ENCODE measurements at regions not wholly inside any gene's neighbourhood (a gene's known extent, or its start where the extent isn't known, plus 50 kb on each side); places are given as distances from the start of the nearest gene placed in this dataset.

DNA sequence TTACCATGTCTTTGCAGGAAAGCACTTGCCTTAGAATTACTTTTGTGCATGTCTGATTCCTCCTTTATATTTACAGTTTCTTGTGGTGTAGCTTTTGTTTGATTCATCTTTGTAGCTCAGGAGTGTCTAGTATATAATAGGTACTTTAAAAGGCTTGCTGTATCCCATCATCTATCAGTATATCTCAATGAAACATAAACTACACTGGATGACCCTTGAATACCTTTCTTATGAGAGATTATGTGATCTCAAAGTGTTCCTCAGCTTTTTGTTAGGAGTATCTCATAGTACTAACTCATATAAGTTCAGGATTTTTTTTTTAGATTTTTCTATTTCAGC is 234.8 kb downstream of the PYDC2 start:
- DNase-seq (ENCODE audit: low spot score): no peak
- H2BK5ac ChIP-seq (ENCODE audit: low read length): no peak overlapping the region
- H4K91ac ChIP-seq (ENCODE audit: low read depth, low read length, poor library complexity): no peak overlapping the region
- H3K23ac ChIP-seq (ENCODE audit: low read depth, low read length, poor library complexity): no peak overlapping the region
- no peak overlapping the region for H2BK12ac ChIP-seq (ENCODE audit: low read length)
- peak overlapping the region; percentile 37 for H2AFZ ChIP-seq (ENCODE audit: low read length)
- H3K18ac ChIP-seq (ENCODE audit: low read length): no peak overlapping the region
- H2AK5ac ChIP-seq (ENCODE audit: low read depth, low read length): no peak overlapping the region
- no peak overlapping the region for H3K4ac ChIP-seq (ENCODE audit: low read length)
- no peak overlapping the region for H3K9ac ChIP-seq (ENCODE audit: low read depth, low read length, poor library complexity)
- no peak overlapping the region for H2BK15ac ChIP-seq (ENCODE audit: low read length)
- no peaks in the 10 kb centered on the region for H3K36me3 ChIP-seq (replicated peaks in 1 of 2; ENCODE audit: control insufficient read depth in 2 of 2, insufficient read depth in 2 of 2, low read length in 2 of 2)
- H3K14ac ChIP-seq (ENCODE audit: low read length): no peak overlapping the region
- no peak overlapping the region for H3K27ac ChIP-seq (replicated peaks; ENCODE audit: low read length)
- H3K4me1 ChIP-seq (ENCODE audit: control insufficient read depth in 2 of 2, insufficient read depth in 1 of 2, low read depth in 1 of 2, low read length in 2 of 2): no peaks in the 10 kb centered on the region
- no peak overlapping the region for H3K4me3 ChIP-seq (ENCODE audit: low read length in 2 of 2)
- H2BK120ac ChIP-seq (ENCODE audit: low read depth, low read length): no peak overlapping the region
- peaks cover 0 to 5% of the 10 kb centered on the region in 2 donors for H3K9me3 ChIP-seq (replicated peaks in 1 of 2; ENCODE audit: control insufficient read depth in 2 of 2, insufficient read depth in 1 of 2, low read depth in 1 of 2, low read length in 2 of 2)
- H4K8ac ChIP-seq (ENCODE audit: low read depth, low read length): no peak overlapping the region
- no peaks in the 10 kb centered on the region for H3K79me1 ChIP-seq (ENCODE audit: low read depth, low read length)
- no peak overlapping the region for H3K4me2 ChIP-seq (ENCODE audit: insufficient read depth, low read length, poor library complexity, severe bottlenecking)
- no peaks in the 10 kb centered on the region for H3K27me3 ChIP-seq (ENCODE audit: control insufficient read depth in 3 of 3, insufficient read depth in 3 of 3, low read depth in 1 of 3, low read length in 3 of 3)

DNA sequence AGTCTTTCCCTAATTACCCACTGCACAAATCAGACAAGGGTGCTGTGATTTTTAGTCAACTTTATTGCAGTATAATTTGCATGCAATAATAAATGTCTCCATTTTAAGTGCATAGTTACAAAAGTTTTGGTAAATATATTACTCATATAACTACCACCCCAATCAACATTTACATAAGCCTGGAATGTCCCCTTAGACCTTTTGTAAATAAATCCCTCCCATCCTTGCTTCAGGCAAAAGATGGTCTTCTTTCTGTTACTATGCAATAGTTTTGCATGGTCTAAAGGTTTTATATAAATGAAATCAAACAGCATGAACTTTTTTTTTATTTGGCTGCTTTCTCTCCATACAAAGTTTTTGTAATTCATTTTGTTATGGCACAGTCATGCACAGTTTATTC is 235.4 kb downstream of the PYDC2 start:
- H2BK15ac ChIP-seq (ENCODE audit: low read length): no peak overlapping the region
- no peaks in the 10 kb centered on the region for H3K79me1 ChIP-seq (ENCODE audit: low read depth, low read length)
- no peak overlapping the region for H3K23ac ChIP-seq (ENCODE audit: low read depth, low read length, poor library complexity)
- H3K27me3 ChIP-seq (ENCODE audit: control insufficient read depth in 3 of 3, insufficient read depth in 3 of 3, low read depth in 1 of 3, low read length in 3 of 3): no peaks in the 10 kb centered on the region
- H3K14ac ChIP-seq (ENCODE audit: low read length): no peak overlapping the region
- H2BK5ac ChIP-seq (ENCODE audit: low read length): no peak overlapping the region
- H2AK5ac ChIP-seq (ENCODE audit: low read depth, low read length): no peak overlapping the region
- H3K36me3 ChIP-seq (replicated peaks in 1 of 2; ENCODE audit: control insufficient read depth in 2 of 2, insufficient read depth in 2 of 2, low read length in 2 of 2): no peaks in the 10 kb centered on the region
- H4K91ac ChIP-seq (ENCODE audit: low read depth, low read length, poor library complexity): no peak overlapping the region
- no peak overlapping the region for H4K8ac ChIP-seq (ENCODE audit: low read depth, low read length)
- H3K18ac ChIP-seq (ENCODE audit: low read length): no peak overlapping the region
- peaks cover 0 to 6% of the 10 kb centered on the region in 2 donors for H3K9me3 ChIP-seq (replicated peaks in 1 of 2; ENCODE audit: control insufficient read depth in 2 of 2, insufficient read depth in 1 of 2, low read depth in 1 of 2, low read length in 2 of 2)
- no peak overlapping the region for H2AFZ ChIP-seq (ENCODE audit: low read length)
- no peak overlapping the region for H3K4me3 ChIP-seq (ENCODE audit: low read length in 2 of 2)
- H3K9ac ChIP-seq (ENCODE audit: low read depth, low read length, poor library complexity): no peak overlapping the region
- no peak overlapping the region for H2BK120ac ChIP-seq (ENCODE audit: low read depth, low read length)
- no peak overlapping the region for H3K4me2 ChIP-seq (ENCODE audit: insufficient read depth, low read length, poor library complexity, severe bottlenecking)
- H3K27ac ChIP-seq (replicated peaks; ENCODE audit: low read length): no peak overlapping the region
- H3K4me1 ChIP-seq (ENCODE audit: control insufficient read depth in 2 of 2, insufficient read depth in 1 of 2, low read depth in 1 of 2, low read length in 2 of 2): no peaks in the 10 kb centered on the region
- H3K4ac ChIP-seq (ENCODE audit: low read length): no peak overlapping the region
- DNase-seq (ENCODE audit: low spot score): no peak
- no peak overlapping the region for H2BK12ac ChIP-seq (ENCODE audit: low read length)

DNA sequence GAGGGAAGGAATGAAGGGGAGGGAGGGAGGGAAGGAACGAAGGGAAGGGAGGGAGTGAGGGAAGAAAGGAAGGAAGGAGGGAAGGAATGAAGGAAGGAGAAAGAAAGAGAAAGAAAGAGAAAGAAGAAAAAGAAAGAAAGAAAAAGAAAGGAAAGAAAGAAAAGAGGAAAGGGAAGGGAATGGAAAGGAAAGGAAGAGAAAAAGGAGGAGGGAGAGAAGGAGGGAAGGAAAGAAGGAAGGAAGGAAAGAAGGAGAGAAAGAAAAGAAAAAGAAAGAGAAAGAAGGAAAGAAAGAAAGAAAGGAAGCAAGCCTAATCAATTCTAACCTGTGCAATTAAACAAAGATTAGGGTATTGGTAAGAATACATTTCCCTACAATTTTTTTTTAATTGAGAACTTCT is 238.6 kb downstream of the PYDC2 start:
- Histone ChIP-seq H3K23ac (ENCODE audit: low read depth, low read length, poor library complexity) (no peak overlapping the region), H3K79me1 (ENCODE audit: low read depth, low read length) (no peaks in the 10 kb centered on the region), H3K9ac (ENCODE audit: low read depth, low read length, poor library complexity) (no peak overlapping the region), H2BK12ac (ENCODE audit: low read length) (no peak overlapping the region), H2BK120ac (ENCODE audit: low read depth, low read length) (no peak overlapping the region), H3K27ac (replicated peaks; ENCODE audit: low read length) (no peak overlapping the region), H3K27me3 (ENCODE audit: control insufficient read depth in 3 of 3, insufficient read depth in 3 of 3, low read depth in 1 of 3, low read length in 3 of 3) (no peaks in the 10 kb centered on the region), H4K91ac (ENCODE audit: low read depth, low read length, poor library complexity) (no peak overlapping the region), H3K4me2 (ENCODE audit: insufficient read depth, low read length, poor library complexity, severe bottlenecking) (no peak overlapping the region), H3K36me3 (replicated peaks in 1 of 2; ENCODE audit: control insufficient read depth in 2 of 2, insufficient read depth in 2 of 2, low read length in 2 of 2) (no peaks in the 10 kb centered on the region), H3K9me3 (replicated peaks in 1 of 2; ENCODE audit: control insufficient read depth in 2 of 2, insufficient read depth in 1 of 2, low read depth in 1 of 2, low read length in 2 of 2) (peaks cover 2 to 8% of the 10 kb centered on the region in 2 donors), H2AK5ac (ENCODE audit: low read depth, low read length) (no peak overlapping the region), H2BK5ac (ENCODE audit: low read length) (no peak overlapping the region), H3K14ac (ENCODE audit: low read length) (no peak overlapping the region), H4K8ac (ENCODE audit: low read depth, low read length) (no peak overlapping the region), H3K4ac (ENCODE audit: low read length) (no peak overlapping the region), H3K4me3 (ENCODE audit: low read length in 2 of 2) (no peak overlapping the region), H2AFZ (ENCODE audit: low read length) (no peak overlapping the region), H3K18ac (ENCODE audit: low read length) (no peak overlapping the region), H2BK15ac (ENCODE audit: low read length) (no peak overlapping the region), H3K4me1 (ENCODE audit: control insufficient read depth in 2 of 2, insufficient read depth in 1 of 2, low read depth in 1 of 2, low read length in 2 of 2) (no peaks in the 10 kb centered on the region)
- DNase-seq (ENCODE audit: low spot score): no peak
- no CpG with 5 or more reads among the region's 1 CpG for WGBS, 2 donors (ENCODE audit: extremely low coverage in 2 of 2, insufficient read length in 2 of 2, insufficient replicate concordance in 1 of 2)

DNA sequence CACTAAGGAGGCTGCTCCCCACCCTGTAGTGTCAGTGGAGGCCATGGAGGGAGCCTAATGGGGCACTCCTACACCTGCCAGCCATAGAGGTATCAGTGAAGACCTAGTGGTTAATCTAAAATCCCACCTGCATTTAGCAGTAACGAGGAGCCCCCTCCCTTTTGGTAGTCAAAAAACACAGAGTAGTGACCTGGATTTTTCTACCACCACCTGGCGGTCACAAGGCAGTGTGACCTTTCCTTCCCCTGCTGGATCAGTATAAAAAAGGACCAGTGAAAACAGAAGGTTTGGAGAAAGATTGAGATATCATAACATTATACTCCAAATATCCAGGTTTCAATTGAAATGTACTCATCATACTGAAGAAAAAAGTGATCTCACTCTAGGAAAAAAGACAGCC is 241.2 kb downstream of the PYDC2 start:
- no peak overlapping the region for H4K8ac ChIP-seq (ENCODE audit: low read depth, low read length)
- no peak overlapping the region for H3K14ac ChIP-seq (ENCODE audit: low read length)
- no peaks in the 10 kb centered on the region for H3K27me3 ChIP-seq (ENCODE audit: control insufficient read depth in 3 of 3, insufficient read depth in 3 of 3, low read depth in 1 of 3, low read length in 3 of 3)
- H3K4me1 ChIP-seq (ENCODE audit: control insufficient read depth in 2 of 2, insufficient read depth in 1 of 2, low read depth in 1 of 2, low read length in 2 of 2): no peaks in the 10 kb centered on the region
- no peaks in the 10 kb centered on the region for H3K36me3 ChIP-seq (replicated peaks in 1 of 2; ENCODE audit: control insufficient read depth in 2 of 2, insufficient read depth in 2 of 2, low read length in 2 of 2)
- H3K4me3 ChIP-seq (ENCODE audit: low read length in 2 of 2): no peak overlapping the region
- no peak overlapping the region for H3K23ac ChIP-seq (ENCODE audit: low read depth, low read length, poor library complexity)
- H2BK5ac ChIP-seq (ENCODE audit: low read length): no peak overlapping the region
- no peak overlapping the region for H2AFZ ChIP-seq (ENCODE audit: low read length)
- H2BK12ac ChIP-seq (ENCODE audit: low read length): no peak overlapping the region
- H3K9ac ChIP-seq (ENCODE audit: low read depth, low read length, poor library complexity): no peak overlapping the region
- H2AK5ac ChIP-seq (ENCODE audit: low read depth, low read length): no peak overlapping the region
- no CpG with 5 or more reads among the region's 2 CpGs for WGBS, 2 donors (ENCODE audit: extremely low coverage in 2 of 2, insufficient read length in 2 of 2, insufficient replicate concordance in 1 of 2)
- H2BK120ac ChIP-seq (ENCODE audit: low read depth, low read length): no peak overlapping the region
- no peak for DNase-seq (ENCODE audit: low spot score)
- H3K9me3 ChIP-seq (replicated peaks in 1 of 2; ENCODE audit: control insufficient read depth in 2 of 2, insufficient read depth in 1 of 2, low read depth in 1 of 2, low read length in 2 of 2): peaks cover 2 to 8% of the 10 kb centered on the region in 2 donors
- no peak overlapping the region for H3K18ac ChIP-seq (ENCODE audit: low read length)
- H3K79me1 ChIP-seq (ENCODE audit: low read depth, low read length): no peaks in the 10 kb centered on the region
- H3K4ac ChIP-seq (ENCODE audit: low read length): no peak overlapping the region
- H3K4me2 ChIP-seq (ENCODE audit: insufficient read depth, low read length, poor library complexity, severe bottlenecking): no peak overlapping the region
- no peak overlapping the region for H2BK15ac ChIP-seq (ENCODE audit: low read length)
- H3K27ac ChIP-seq (replicated peaks; ENCODE audit: low read length): no peak overlapping the region
- no peak overlapping the region for H4K91ac ChIP-seq (ENCODE audit: low read depth, low read length, poor library complexity)

Data from neuronal stem cell (in vitro differentiated cells).